Sigmoid colon (tissue), 3 donors: ENCODE measurements at regions not wholly inside any gene's neighbourhood (a gene's known extent, or its start where the extent isn't known, plus 50 kb on each side); places are given as distances from the start of the nearest gene placed in this dataset.

ENCODE experiments used
- CTCF ChIP-seq, 4 experiments: fragments of 450-650 bp in 3 of 4; fragments of 200-600 bp in 1 of 4; IDR thresholded peaks; one replicate each; pipeline ENCODE4 v1.5.1; 2016 to 2019; ENCODE audit warnings: antibody characterized with exemption in 4 of 4, mild to moderate bottlenecking in 3 of 4, moderate library complexity in 2 of 4
- POLR2A ChIP-seq, 2 donors: fragments of 450-650 bp; IDR thresholded peaks; one replicate each; pipeline ENCODE4 v1.6.1; 2016; ENCODE audit warnings: antibody characterized with exemption in 2 of 2, mild to moderate bottlenecking in 2 of 2, moderate library complexity in 2 of 2

DNA sequence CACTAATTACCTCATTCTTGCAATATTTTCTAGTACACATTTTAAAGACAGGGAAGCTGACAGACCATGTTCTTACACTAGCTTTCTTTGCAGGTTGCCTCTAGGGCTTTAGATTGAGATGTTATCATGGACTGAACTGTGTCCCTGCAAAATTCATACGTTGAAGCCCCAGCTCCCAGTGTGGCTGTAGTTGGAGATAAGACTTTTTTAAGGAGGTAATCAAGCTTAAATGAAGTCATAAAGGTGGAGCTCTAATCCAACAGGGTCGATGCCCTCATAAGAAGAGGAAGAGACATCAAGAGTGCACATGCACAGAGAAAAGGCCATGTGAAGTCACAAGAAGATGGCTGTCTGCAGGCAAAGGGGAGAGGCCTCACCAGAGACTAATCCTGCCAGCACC, 471.2 kb upstream of the ACTBL2 start:
- TF ChIP-seq POLR2A (IDR thresholded peaks at IDR 0.05) (no peak), CTCF (IDR thresholded peaks at IDR 0.05) (no peak)
